NB4 (cell line): ENCODE measurements at regions not wholly inside any gene's neighbourhood (a gene's known extent, or its start where the extent isn't known, plus 50 kb on each side); places are given as distances from the start of the nearest gene placed in this dataset.

Experiments
- DNase-seq: peaks from one replicate; pipeline ENCODE4 v3.0.0; 2010; ENCODE audit warnings: low read depth
- H3K4me3 ChIP-seq: one replicate; pipeline ENCODE4 v1.5.1; 2011; ENCODE audit warnings: mild to moderate bottlenecking, low read depth, low read length, moderate library complexity
- CTCF ChIP-seq: IDR thresholded peaks from one replicate; pipeline ENCODE4 v1.5.1; 2012; ENCODE audit warnings: low read depth, low read length
- MYC ChIP-seq: IDR thresholded peaks from 2 replicates; pipeline ENCODE4 v1.6.1; 2011; ENCODE audit warnings: low read depth, low read length
- POLR2A ChIP-seq: IDR thresholded peaks from 2 replicates; pipeline ENCODE4 v1.6.1; 2011; ENCODE audit warnings: mild to moderate bottlenecking; ENCODE audit not compliant: insufficient read length; ENCODE audit errors: extremely low read depth
- TF ChIP-seq, protein P1 (sequence below): IDR thresholded peaks from 2 replicates; pipeline ENCODE4 v1.6.1; 2011; ENCODE audit warnings: low read depth, low read length

DNA sequence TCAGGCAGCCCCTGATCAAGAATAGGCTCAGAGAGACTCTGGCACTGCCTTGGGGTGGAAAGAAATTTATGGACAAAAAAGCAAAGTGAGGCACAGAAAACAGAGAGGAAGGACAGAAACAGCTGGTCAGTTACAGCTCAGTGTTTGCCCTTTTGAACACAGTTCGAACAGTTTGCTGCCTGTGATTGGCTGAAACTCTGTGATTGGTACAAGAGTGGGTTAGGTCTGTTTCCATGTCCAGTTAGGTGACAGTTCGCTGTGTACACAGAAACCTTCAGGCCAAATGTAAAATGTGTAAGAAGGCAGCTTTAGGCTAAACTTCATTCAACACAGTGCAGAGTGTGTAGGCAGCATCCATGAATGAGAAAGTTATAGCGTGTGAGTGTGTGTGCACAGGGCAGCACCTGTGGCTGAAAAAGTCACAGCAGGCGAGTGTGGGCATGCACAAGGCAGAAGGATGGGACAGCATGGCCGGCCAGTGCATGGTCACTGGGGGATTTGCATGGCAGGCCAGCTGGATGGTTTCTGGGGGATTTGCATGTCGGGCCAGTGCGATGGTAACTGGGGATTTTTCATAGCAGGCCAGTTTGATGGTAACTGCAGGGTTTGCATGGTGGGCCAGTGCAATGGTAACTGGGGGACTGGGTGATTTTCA is 75.4 kb upstream of the FRMD1 start:
- no peak for DNase-seq
- TF ChIP-seq MYC (no peak), CTCF (no peak), POLR2A (no peak)
- TF ChIP-seq, protein P1, sequence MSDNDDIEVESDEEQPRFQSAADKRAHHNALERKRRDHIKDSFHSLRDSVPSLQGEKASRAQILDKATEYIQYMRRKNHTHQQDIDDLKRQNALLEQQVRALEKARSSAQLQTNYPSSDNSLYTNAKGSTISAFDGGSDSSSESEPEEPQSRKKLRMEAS, result no peak
- H3K4me3 ChIP-seq, result no peak overlapping the region

DNA sequence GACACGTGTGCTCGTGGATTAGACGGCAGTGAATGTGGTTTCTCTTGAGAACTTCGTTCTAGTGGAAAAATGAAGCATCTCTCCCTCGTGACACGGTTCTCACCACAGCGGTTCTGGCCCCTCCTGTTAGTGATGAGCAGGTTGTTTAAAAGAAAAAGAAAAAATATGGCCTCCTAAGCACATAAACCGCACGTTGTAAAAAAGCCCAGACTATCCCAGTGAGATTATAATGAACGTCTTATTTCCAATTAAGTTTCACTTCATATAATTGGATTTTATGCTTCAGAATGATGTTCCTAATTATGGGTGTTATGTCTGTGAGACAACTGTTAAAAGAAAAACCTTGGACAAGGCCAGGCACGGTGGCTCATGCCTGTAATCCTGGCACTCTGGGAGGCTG is 74.5 kb upstream of the FRMD1 start:
- TF ChIP-seq, protein P1, result no peak
- TF ChIP-seq POLR2A (no peak), CTCF (no peak), MYC (no peak)
- no peak overlapping the region for H3K4me3 ChIP-seq
- DNase-seq, result no peak

GRCh38 chr6:168152980-168153379 is 74.0 kb upstream of the FRMD1 start:
- TF ChIP-seq CTCF, result no peak
- TF ChIP-seq MYC, result no peak
- TF ChIP-seq, protein P1, result no peak
- TF ChIP-seq POLR2A, result no peak
- no peak for DNase-seq
- H3K4me3 ChIP-seq, result no peak overlapping the region

- no peak overlapping the region for H3K4me3 ChIP-seq
- TF ChIP-seq, protein P1, result no peak
- TF ChIP-seq POLR2A (no peak), MYC (no peak), CTCF (no peak)
- no peak for DNase-seq
Observed at GRCh38 chr6:168152306-168152963, 73.4 kb upstream of the FRMD1 start.

DNA sequence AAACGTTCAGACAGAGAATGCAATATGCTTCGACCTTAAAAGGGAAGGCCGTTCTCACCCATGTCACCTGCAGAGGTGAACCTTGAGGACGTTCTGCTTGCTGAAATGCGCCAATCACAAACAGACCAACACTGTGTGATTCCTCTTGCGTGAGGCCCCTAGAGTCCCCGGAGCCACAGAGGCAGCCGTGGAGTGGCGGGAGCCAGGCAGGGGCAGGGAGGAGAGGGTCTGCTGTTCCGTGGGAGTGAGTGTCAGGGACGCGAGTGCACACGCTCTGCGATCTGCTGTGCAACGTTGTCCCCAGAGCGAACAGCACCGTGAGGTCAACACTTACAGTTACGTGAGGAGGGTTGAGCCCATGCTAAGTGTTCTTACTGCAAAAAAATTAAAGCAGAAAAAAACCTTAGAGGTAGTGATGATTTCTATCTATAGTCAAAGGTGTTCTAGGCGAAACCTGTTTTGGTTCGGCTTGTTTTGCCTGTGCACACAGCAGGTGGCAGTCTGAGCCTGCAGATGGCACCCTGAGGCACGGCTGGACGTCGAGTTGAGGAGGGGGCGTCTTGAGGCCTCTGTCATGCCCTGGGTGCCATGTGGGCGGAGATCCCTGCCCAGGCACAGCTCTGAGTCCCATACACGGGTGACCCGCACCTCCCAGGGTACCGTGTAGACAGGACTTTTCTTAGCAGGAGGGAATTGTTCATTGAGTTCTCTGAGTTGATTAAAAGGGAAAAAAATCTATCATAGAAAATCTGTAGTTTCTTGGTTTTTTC is 71.7 kb upstream of the FRMD1 start:
- TF ChIP-seq CTCF, result no peak
- TF ChIP-seq POLR2A, result no peak
- TF ChIP-seq, protein P1, result no peak
- TF ChIP-seq MYC, result no peak
- no peak overlapping the region for H3K4me3 ChIP-seq
- no peak for DNase-seq
